ENCODE measurements at regions not wholly inside any gene's neighbourhood (a gene's known extent, or its start where the extent isn't known, plus 50 kb on each side); places are given as distances from the start of the nearest gene placed in this dataset.

GRCh38 chr1:47622776-47623556 lies 185.1 kb downstream of the FOXD2 start:
- TF ChIP-seq CTCF (IDR thresholded peaks at IDR 0.05 in 4 of 5, conservative IDR thresholded peaks at IDR 0.05 in 1 of 5): no peak
- TF ChIP-seq POLR2A (IDR thresholded peaks at IDR 0.05): no peak
